ENCODE measurements at regions not wholly inside any gene's neighbourhood (a gene's known extent, or its start where the extent isn't known, plus 50 kb on each side); places are given as distances from the start of the nearest gene placed in this dataset.

GRCh38 chr7:130909161-130909836, 175.3 kb upstream of the KLF14 start (continued):
- no peak for TF ChIP-seq NFE2L1 (CRISPR knock-in tag; IDR thresholded peaks at IDR 0.05)

- Mint-ChIP-seq H3K4me3 (no peak overlapping the region), H3K36me3 (no peaks in the 10 kb centered on the region), H3K27ac (no peak overlapping the region), H3K4me1 (peaks cover 63% of the 10 kb centered on the region), H3K9me3 (no peaks in the 10 kb centered on the region), H3K27me3 (ENCODE audit: low read depth) (no peaks in the 10 kb centered on the region)
- no peak for DNase-seq (ENCODE audit: low spot score)
- CTCF ChIA-PET = interaction anchor here (2.0 to 5.3 kb wide), 2 partner anchors 13 kb away, joined by 9 to 54 read pairs; no protein-coding TSS in a partner anchor
- ATAC-seq = no peak
- TF ChIP-seq ATF3 (CRISPR knock-in tag; conservative IDR thresholded peaks at IDR 0.05) (no peak), FOXK1 (CRISPR knock-in tag; IDR thresholded peaks at IDR 0.05) (no peak), FOXP1 (CRISPR knock-in tag; IDR thresholded peaks at IDR 0.05; ENCODE audit: borderline replicate concordance) (no peak), MLX (CRISPR knock-in tag; IDR thresholded peaks at IDR 0.05) (no peak), NFYB (CRISPR knock-in tag; conservative IDR thresholded peaks at IDR 0.05; ENCODE audit: low read depth) (no peak), EMX1 (CRISPR knock-in tag; IDR thresholded peaks at IDR 0.05) (no peak), JAZF1 (CRISPR knock-in tag; IDR thresholded peaks at IDR 0.05) (no peak), PREB (CRISPR knock-in tag; IDR thresholded peaks at IDR 0.05; ENCODE audit: borderline replicate concordance) (no peak), TP53 (CRISPR knock-in tag; IDR thresholded peaks at IDR 0.05) (no peak), E2F4 (CRISPR knock-in tag; IDR thresholded peaks at IDR 0.05; ENCODE audit: borderline replicate concordance, low read depth) (no peak), ESRRA (CRISPR knock-in tag; IDR thresholded peaks at IDR 0.05; ENCODE audit: borderline replicate concordance) (no peak), SMAD4 (CRISPR knock-in tag; IDR thresholded peaks at IDR 0.05) (no peak), ELF4 (CRISPR knock-in tag; IDR thresholded peaks at IDR 0.05; ENCODE audit: low read depth) (no peak), SP1 (CRISPR knock-in tag; conservative IDR thresholded peaks at IDR 0.05) (no peak), NR2C2 (CRISPR knock-in tag; IDR thresholded peaks at IDR 0.05) (no peak), ZNF121 (CRISPR knock-in tag; IDR thresholded peaks at IDR 0.05) (no peak), NFATC4 (CRISPR knock-in tag; IDR thresholded peaks at IDR 0.05) (no peak), ZNF281 (CRISPR knock-in tag; IDR thresholded peaks at IDR 0.05) (no peak)
- POLR2A ChIA-PET = no interaction called here
These were observed 176.1 kb upstream of the KLF14 start for GRCh38 chr7:130909881-130910672.

All from WTC11 (cell line).